DMS 273 (cell line): ENCODE measurements at regions not wholly inside any gene's neighbourhood (a gene's known extent, or its start where the extent isn't known, plus 50 kb on each side); places are given as distances from the start of the nearest gene placed in this dataset.

Experiments used
- DNase-seq: peaks from one replicate; lab custom pipeline; 2025; ENCODE audit not compliant: unreplicated experiment; lab: John Stamatoyannopoulos, UW

- no peak for DNase-seq
These were observed 126.3 kb upstream of the KLF3 start for GRCh38 chr4:38537666-38538065.

- no peak for DNase-seq
These were observed 125.5 kb upstream of the KLF3 start for GRCh38 chr4:38538517-38538916.

- DNase-seq = no peak
These were observed 124.5 kb upstream of the KLF3 start for GRCh38 chr4:38539501-38539900.

GRCh38 chr4:38547052-38547451, 116.9 kb upstream of the KLF3 start:
- DNase-seq = no peak

- no peak for DNase-seq
These were observed 115.7 kb upstream of the KLF3 start for GRCh38 chr4:38548256-38548655.

GRCh38 chr4:38559374-38559773, 104.6 kb upstream of the KLF3 start:
- DNase-seq = no peak

- no peak for DNase-seq
These were observed 103.7 kb upstream of the KLF3 start for GRCh38 chr4:38560340-38560739.

GRCh38 chr4:38560768-38561558, 103.0 kb upstream of the KLF3 start:
- DNase-seq = peak; percentile 0

- peak; percentile 5 for DNase-seq
These were observed 101.2 kb upstream of the KLF3 start for GRCh38 chr4:38562751-38563198.

- DNase-seq = peak; percentile 27
These were observed 100.1 kb upstream of the KLF3 start for GRCh38 chr4:38563707-38564495.

- peak; percentile 47 for DNase-seq
These were observed 98.5 kb upstream of the KLF3 start for GRCh38 chr4:38565271-38566199.

GRCh38 chr4:38566806-38567398, 97.1 kb upstream of the KLF3 start:
- DNase-seq = no peak

GRCh38 chr4:38567457-38567856, 96.5 kb upstream of the KLF3 start:
- no peak for DNase-seq

- DNase-seq = no peak
These were observed 95.2 kb upstream of the KLF3 start for GRCh38 chr4:38568768-38569167.

- no peak for DNase-seq
These were observed 93.2 kb upstream of the KLF3 start for GRCh38 chr4:38570647-38571276.

- no peak for DNase-seq
These were observed 91.2 kb upstream of the KLF3 start for GRCh38 chr4:38572793-38573192.

GRCh38 chr4:38574559-38575333, 89.3 kb upstream of the KLF3 start:
- peak; percentile 67 for DNase-seq

- DNase-seq = no peak
These were observed 87.2 kb upstream of the KLF3 start for GRCh38 chr4:38576767-38577166.

GRCh38 chr4:38577462-38577861, 86.5 kb upstream of the KLF3 start:
- no peak for DNase-seq
